Neural progenitor cell (in vitro differentiated cells): ENCODE measurements at regions not wholly inside any gene's neighbourhood (a gene's known extent, or its start where the extent isn't known, plus 50 kb on each side); places are given as distances from the start of the nearest gene placed in this dataset.
"Not testable (repeated sequence)": the region's sequence is repeated elsewhere in the genome, so short reads cannot be mapped to it uniquely, and the experiment has no call there.

Source experiments
- DNase-seq: peaks from one replicate; pipeline ENCODE4 v3.0.0-alpha.2; 2016; ENCODE audit warnings: low spot score
- H2AFZ ChIP-seq: fragments of 200-600 bp; sonication (generic); replicated peaks from 2 replicates; pipeline ENCODE4 v1.6.1; 2016; ENCODE audit warnings: antibody characterized with exemption
- H3F3A ChIP-seq: fragments of 200-600 bp; sonication (generic); 2 replicates; pipeline ENCODE4 v1.6.1; 2016; ENCODE audit warnings: antibody characterized with exemption, low read depth
- H3K27ac ChIP-seq: fragments of 200-600 bp; sonication (generic); 2 replicates; pipeline ENCODE4 v1.5.1; 2016; ENCODE audit warnings: mild to moderate bottlenecking
- H3K27me3 ChIP-seq: fragments of 200-600 bp; sonication (generic); 2 replicates; pipeline ENCODE4 v1.6.1; 2016; ENCODE audit warnings: mild to moderate bottlenecking, moderate library complexity
- H3K36me3 ChIP-seq: fragments of 200-600 bp; sonication (generic); 2 replicates; pipeline ENCODE4 v1.5.1; 2016
- H3K4me1 ChIP-seq: fragments of 200-600 bp; sonication (generic); 2 replicates; pipeline ENCODE4 v1.6.1; 2016; ENCODE audit warnings: mixed run types
- H3K4me2 ChIP-seq: fragments of 200-600 bp; sonication (generic); 2 replicates; pipeline ENCODE4 v1.6.1; 2016
- H3K4me3 ChIP-seq: fragments of 200-600 bp; sonication (generic); 2 replicates; pipeline ENCODE4 v1.5.1; 2016
- H3K79me2 ChIP-seq: fragments of 200-600 bp; sonication (generic); 2 replicates; pipeline ENCODE4 v1.6.1; 2016; ENCODE audit warnings: low read depth
- H3K9ac ChIP-seq: fragments of 200-600 bp; sonication (generic); 2 replicates; pipeline ENCODE4 v1.6.1; 2016
- H3K9me3 ChIP-seq: fragments of 200-600 bp; sonication (generic); 2 replicates; pipeline ENCODE4 v1.5.1; 2016; ENCODE audit warnings: low read depth
- H4K20me1 ChIP-seq: fragments of 200-600 bp; sonication (generic); 2 replicates; pipeline ENCODE4 v1.6.1; 2016; ENCODE audit warnings: low read depth
- H3K27ac Mint-ChIP-seq: 3 replicates; pipeline ENCODE4 v1.8.0; 2021; ENCODE audit warnings: mixed read lengths
- H3K27me3 Mint-ChIP-seq: 2 replicates; pipeline ENCODE4 v1.8.0; 2022; ENCODE audit warnings: low read depth, mild to moderate bottlenecking, inconsistent platforms, moderate library complexity, mixed read lengths; ENCODE audit not compliant: insufficient read depth
- H3K36me3 Mint-ChIP-seq: 3 replicates; pipeline ENCODE4 v1.8.0; 2021; ENCODE audit warnings: mixed read lengths
- H3K4me1 Mint-ChIP-seq: 3 replicates; pipeline ENCODE4 v1.8.0; 2021; ENCODE audit warnings: mixed read lengths
- H3K4me3 Mint-ChIP-seq: 3 replicates; pipeline ENCODE4 v1.8.0; 2021; ENCODE audit warnings: mild to moderate bottlenecking, moderate library complexity, mixed read lengths
- H3K9me3 Mint-ChIP-seq: 3 replicates; pipeline ENCODE4 v1.8.0; 2020; ENCODE audit warnings: mixed read lengths
- CTCF ChIP-seq: fragments of 200-600 bp; sonication (generic); IDR thresholded peaks from 2 replicates; pipeline ENCODE4 v1.5.1; 2017; ENCODE audit warnings: antibody characterized with exemption, mild to moderate bottlenecking
- EZH2 ChIP-seq: fragments of 200-600 bp; sonication (generic); IDR thresholded peaks from 2 replicates; pipeline ENCODE4 v1.6.1; 2017; ENCODE audit warnings: antibody characterized with exemption, mild to moderate bottlenecking, moderate library complexity
- EZH2phosphoT487 ChIP-seq: fragments of 200-600 bp; sonication (generic); IDR thresholded peaks from 2 replicates; pipeline ENCODE4 v1.6.1; 2017; ENCODE audit warnings: antibody characterized with exemption

GRCh38 chr9:108258640-108259039 is 597.1 kb downstream of the ACTL7B start:
- Mint-ChIP-seq H3K4me1 (no peaks in the 10 kb centered on the region), H3K4me3 (no peak overlapping the region), H3K27ac (no peak overlapping the region), H3K36me3 (no peaks in the 10 kb centered on the region), H3K27me3 (peaks cover 7% of the 10 kb centered on the region), H3K9me3 (no peaks in the 10 kb centered on the region)
- Histone ChIP-seq H3K9me3 (no peaks in the 10 kb centered on the region), H3K4me3 (no peak overlapping the region), H3F3A (no peaks in the 10 kb centered on the region), H3K27ac (no peak overlapping the region), H4K20me1 (no peaks in the 10 kb centered on the region), H3K9ac (no peak overlapping the region), H3K27me3 (no peaks in the 10 kb centered on the region), H3K4me2 (no peak overlapping the region), H3K4me1 (no peaks in the 10 kb centered on the region), H3K36me3 (no peaks in the 10 kb centered on the region), H2AFZ (no peak overlapping the region), H3K79me2 (no peaks in the 10 kb centered on the region)
- TF ChIP-seq CTCF, result no peak
- no peak for TF ChIP-seq EZH2phosphoT487
- no peak for TF ChIP-seq EZH2
- DNase-seq, result no peak

- no peaks in the 10 kb centered on the region for H3K4me1 ChIP-seq
- no peak overlapping the region for H3K4me2 ChIP-seq
- Mint-ChIP-seq H3K27me3 (peaks cover 4% of the 10 kb centered on the region), H3K27ac (no peak overlapping the region), H3K9me3 (no peaks in the 10 kb centered on the region), H3K4me3 (no peak overlapping the region), H3K36me3 (no peaks in the 10 kb centered on the region), H3K4me1 (no peaks in the 10 kb centered on the region)
- no peaks in the 10 kb centered on the region for H3K27me3 ChIP-seq
- H3K36me3 ChIP-seq, result no peaks in the 10 kb centered on the region
- H3F3A ChIP-seq, result no peaks in the 10 kb centered on the region
- no peaks in the 10 kb centered on the region for H3K79me2 ChIP-seq
- no peak overlapping the region for H3K27ac ChIP-seq
- no peak overlapping the region for H3K4me3 ChIP-seq
- H4K20me1 ChIP-seq, result no peaks in the 10 kb centered on the region
- H3K9ac ChIP-seq, result no peak overlapping the region
- TF ChIP-seq CTCF (no peak), EZH2phosphoT487 (no peak), EZH2 (no peak)
- H2AFZ ChIP-seq, result no peak overlapping the region
- no peak for DNase-seq
- H3K9me3 ChIP-seq, result no peaks in the 10 kb centered on the region
Measured at GRCh38 chr9:108257382-108257781, 598.4 kb downstream of the ACTL7B start.

- no peak overlapping the region for H2AFZ ChIP-seq
- no peak overlapping the region for H3K27ac ChIP-seq
- DNase-seq, result no peak
- H3F3A ChIP-seq, result no peaks in the 10 kb centered on the region
- Mint-ChIP-seq H3K27me3 (peaks cover 4% of the 10 kb centered on the region), H3K4me3 (no peak overlapping the region), H3K9me3 (no peaks in the 10 kb centered on the region), H3K36me3 (no peaks in the 10 kb centered on the region), H3K4me1 (no peaks in the 10 kb centered on the region), H3K27ac (no peak overlapping the region)
- no peak overlapping the region for H3K4me2 ChIP-seq
- H3K4me1 ChIP-seq, result no peaks in the 10 kb centered on the region
- no peaks in the 10 kb centered on the region for H3K9me3 ChIP-seq
- no peak for TF ChIP-seq CTCF
- TF ChIP-seq EZH2, result no peak
- TF ChIP-seq EZH2phosphoT487, result no peak
- H3K79me2 ChIP-seq, result no peaks in the 10 kb centered on the region
- no peaks in the 10 kb centered on the region for H3K27me3 ChIP-seq
- no peaks in the 10 kb centered on the region for H4K20me1 ChIP-seq
- no peak overlapping the region for H3K4me3 ChIP-seq
- H3K36me3 ChIP-seq, result no peaks in the 10 kb centered on the region
- H3K9ac ChIP-seq, result no peak overlapping the region
Measured at GRCh38 chr9:108254236-108254635, 601.5 kb downstream of the ACTL7B start.

- H3K4me3 ChIP-seq, H3K27ac ChIP-seq, H3K4me3 Mint-ChIP-seq, H3K9me3 Mint-ChIP-seq, H3K27me3 ChIP-seq, H4K20me1 ChIP-seq, H3K27ac Mint-ChIP-seq, H2AFZ ChIP-seq, H3F3A ChIP-seq, H3K4me1 ChIP-seq, DNase-seq, H3K9me3 ChIP-seq, H3K79me2 ChIP-seq, H3K36me3 ChIP-seq, H3K36me3 Mint-ChIP-seq, H3K4me1 Mint-ChIP-seq, H3K27me3 Mint-ChIP-seq, H3K9ac ChIP-seq, H3K4me2 ChIP-seq: not testable (repeated sequence)
Measured at GRCh38 chr9:108247391-108247790, 608.4 kb downstream of the ACTL7B start.
